ENCODE measurements at regions not wholly inside any gene's neighbourhood (a gene's known extent, or its start where the extent isn't known, plus 50 kb on each side); places are given as distances from the start of the nearest gene placed in this dataset.

- TF ChIP-seq CTCF (IDR thresholded peaks at IDR 0.05) (no peak), POLR2A (IDR thresholded peaks at IDR 0.05) (no peak)
These were observed 52.6 kb upstream of the RBPJ start for GRCh38 chr4:26268246-26268645.

Measured in heart left ventricle (tissue), 13 donors.